Ishikawa (cell line): ENCODE measurements at regions not wholly inside any gene's neighbourhood (a gene's known extent, or its start where the extent isn't known, plus 50 kb on each side); places are given as distances from the start of the nearest gene placed in this dataset.

ENCODE experiments used
- CEBPB ChIP-seq: IDR thresholded peaks from 2 replicates; pipeline ENCODE4 v1.6.1; 2012
- CREB1 ChIP-seq: IDR thresholded peaks from 2 replicates; pipeline ENCODE4 v1.6.1; 2012; ENCODE audit warnings: low read depth
- EGR1 ChIP-seq: IDR thresholded peaks from 2 replicates; pipeline ENCODE4 v1.6.1; 2012
- EP300 ChIP-seq: IDR thresholded peaks from 2 replicates; pipeline ENCODE4 v1.6.1; 2012; ENCODE audit warnings: borderline replicate concordance
- FOXM1 ChIP-seq: IDR thresholded peaks from 2 replicates; pipeline ENCODE4 v1.6.1; 2012; ENCODE audit warnings: low read depth, borderline replicate concordance
- NFIC ChIP-seq: IDR thresholded peaks from 2 replicates; pipeline ENCODE4 v1.6.1; 2012
- RAD21 ChIP-seq: IDR thresholded peaks from 2 replicates; pipeline ENCODE4 v1.6.1; 2012; ENCODE audit warnings: low read depth
- TAF1 ChIP-seq: IDR thresholded peaks from 2 replicates; pipeline ENCODE4 v1.6.1; 2012; ENCODE audit warnings: low read depth, mild to moderate bottlenecking
- TCF12 ChIP-seq: IDR thresholded peaks from 2 replicates; pipeline ENCODE4 v1.6.1; 2012; ENCODE audit warnings: low read depth
- TEAD4 ChIP-seq: IDR thresholded peaks from 2 replicates; pipeline ENCODE4 v1.6.1; 2012
- YY1 ChIP-seq: IDR thresholded peaks from 2 replicates; pipeline ENCODE4 v1.6.1; 2012; ENCODE audit warnings: low read depth
- ZBTB7A ChIP-seq: IDR thresholded peaks from 2 replicates; pipeline ENCODE4 v1.6.1; 2012; ENCODE audit warnings: low read depth
- TF ChIP-seq, protein P1 (sequence below): IDR thresholded peaks from 2 replicates; pipeline ENCODE4 v1.6.1; 2012; ENCODE audit warnings: low read depth, mild to moderate bottlenecking
- TF ChIP-seq, protein P2 (sequence below): IDR thresholded peaks from 2 replicates; pipeline ENCODE4 v1.6.1; 2012
- TF ChIP-seq, protein P3 (sequence below): IDR thresholded peaks from 2 replicates; pipeline ENCODE4 v1.6.1; 2012

DNA sequence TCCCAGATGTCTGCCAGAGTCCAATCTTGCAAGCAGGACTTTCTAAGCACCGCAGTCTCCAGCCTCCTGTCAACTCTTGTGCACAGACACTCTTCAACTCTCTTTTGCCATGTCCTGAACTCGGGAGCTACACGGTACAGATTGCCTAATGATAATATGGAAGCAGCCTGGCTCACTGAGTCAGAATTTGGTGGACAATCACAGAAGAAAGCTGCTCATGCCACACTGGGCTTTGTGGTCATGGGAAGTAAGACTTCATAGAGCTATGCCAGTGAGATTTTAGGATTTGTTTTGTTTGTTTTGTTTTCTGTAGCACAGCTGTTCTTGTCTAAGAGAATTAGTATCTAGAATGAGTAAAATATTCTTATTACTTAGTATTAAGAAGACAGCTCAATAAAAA lies 144.1 kb upstream of the PRSS58 start:
- TF ChIP-seq, protein P1, sequence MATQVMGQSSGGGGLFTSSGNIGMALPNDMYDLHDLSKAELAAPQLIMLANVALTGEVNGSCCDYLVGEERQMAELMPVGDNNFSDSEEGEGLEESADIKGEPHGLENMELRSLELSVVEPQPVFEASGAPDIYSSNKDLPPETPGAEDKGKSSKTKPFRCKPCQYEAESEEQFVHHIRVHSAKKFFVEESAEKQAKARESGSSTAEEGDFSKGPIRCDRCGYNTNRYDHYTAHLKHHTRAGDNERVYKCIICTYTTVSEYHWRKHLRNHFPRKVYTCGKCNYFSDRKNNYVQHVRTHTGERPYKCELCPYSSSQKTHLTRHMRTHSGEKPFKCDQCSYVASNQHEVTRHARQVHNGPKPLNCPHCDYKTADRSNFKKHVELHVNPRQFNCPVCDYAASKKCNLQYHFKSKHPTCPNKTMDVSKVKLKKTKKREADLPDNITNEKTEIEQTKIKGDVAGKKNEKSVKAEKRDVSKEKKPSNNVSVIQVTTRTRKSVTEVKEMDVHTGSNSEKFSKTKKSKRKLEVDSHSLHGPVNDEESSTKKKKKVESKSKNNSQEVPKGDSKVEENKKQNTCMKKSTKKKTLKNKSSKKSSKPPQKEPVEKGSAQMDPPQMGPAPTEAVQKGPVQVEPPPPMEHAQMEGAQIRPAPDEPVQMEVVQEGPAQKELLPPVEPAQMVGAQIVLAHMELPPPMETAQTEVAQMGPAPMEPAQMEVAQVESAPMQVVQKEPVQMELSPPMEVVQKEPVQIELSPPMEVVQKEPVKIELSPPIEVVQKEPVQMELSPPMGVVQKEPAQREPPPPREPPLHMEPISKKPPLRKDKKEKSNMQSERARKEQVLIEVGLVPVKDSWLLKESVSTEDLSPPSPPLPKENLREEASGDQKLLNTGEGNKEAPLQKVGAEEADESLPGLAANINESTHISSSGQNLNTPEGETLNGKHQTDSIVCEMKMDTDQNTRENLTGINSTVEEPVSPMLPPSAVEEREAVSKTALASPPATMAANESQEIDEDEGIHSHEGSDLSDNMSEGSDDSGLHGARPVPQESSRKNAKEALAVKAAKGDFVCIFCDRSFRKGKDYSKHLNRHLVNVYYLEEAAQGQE = no peak
- TF ChIP-seq, protein P2, sequence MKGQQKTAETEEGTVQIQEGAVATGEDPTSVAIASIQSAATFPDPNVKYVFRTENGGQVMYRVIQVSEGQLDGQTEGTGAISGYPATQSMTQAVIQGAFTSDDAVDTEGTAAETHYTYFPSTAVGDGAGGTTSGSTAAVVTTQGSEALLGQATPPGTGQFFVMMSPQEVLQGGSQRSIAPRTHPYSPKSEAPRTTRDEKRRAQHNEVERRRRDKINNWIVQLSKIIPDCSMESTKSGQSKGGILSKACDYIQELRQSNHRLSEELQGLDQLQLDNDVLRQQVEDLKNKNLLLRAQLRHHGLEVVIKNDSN = no peak
- TF ChIP-seq CREB1 = no peak
- no peak for TF ChIP-seq RAD21
- TF ChIP-seq EP300 = no peak
- TF ChIP-seq YY1 = no peak
- TF ChIP-seq ZBTB7A = no peak
- TF ChIP-seq, protein P3, sequence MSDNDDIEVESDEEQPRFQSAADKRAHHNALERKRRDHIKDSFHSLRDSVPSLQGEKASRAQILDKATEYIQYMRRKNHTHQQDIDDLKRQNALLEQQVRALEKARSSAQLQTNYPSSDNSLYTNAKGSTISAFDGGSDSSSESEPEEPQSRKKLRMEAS = no peak
- no peak for TF ChIP-seq TCF12
- TF ChIP-seq NFIC = no peak
- TF ChIP-seq TEAD4 = no peak
- TF ChIP-seq TAF1 = no peak
- TF ChIP-seq FOXM1 = no peak
- TF ChIP-seq EGR1 = no peak
- no peak for TF ChIP-seq CEBPB

DNA sequence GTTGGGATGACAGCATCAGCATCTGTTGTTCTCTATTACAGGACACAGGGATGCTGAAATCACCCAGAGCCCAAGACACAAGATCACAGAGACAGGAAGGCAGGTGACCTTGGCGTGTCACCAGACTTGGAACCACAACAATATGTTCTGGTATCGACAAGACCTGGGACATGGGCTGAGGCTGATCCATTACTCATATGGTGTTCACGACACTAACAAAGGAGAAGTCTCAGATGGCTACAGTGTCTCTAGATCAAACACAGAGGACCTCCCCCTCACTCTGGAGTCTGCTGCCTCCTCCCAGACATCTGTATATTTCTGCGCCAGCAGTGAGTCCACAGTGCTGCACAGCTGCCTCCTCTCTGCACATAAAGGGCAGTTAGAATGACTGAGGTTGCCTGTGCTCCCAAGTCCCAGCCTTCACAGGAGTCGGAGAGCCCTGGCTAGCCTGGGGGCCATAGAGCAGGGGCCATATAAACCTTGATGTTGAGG lies 142.2 kb upstream of the PRSS58 start:
- TF ChIP-seq TCF12 = no peak
- no peak for TF ChIP-seq FOXM1
- no peak for TF ChIP-seq CREB1
- no peak for TF ChIP-seq CEBPB
- no peak for TF ChIP-seq RAD21
- TF ChIP-seq YY1 = no peak
- TF ChIP-seq ZBTB7A = no peak
- TF ChIP-seq TEAD4 = no peak
- TF ChIP-seq NFIC = no peak
- TF ChIP-seq, protein P3 = no peak
- TF ChIP-seq, protein P1 = no peak
- no peak for TF ChIP-seq EP300
- TF ChIP-seq TAF1 = no peak

DNA sequence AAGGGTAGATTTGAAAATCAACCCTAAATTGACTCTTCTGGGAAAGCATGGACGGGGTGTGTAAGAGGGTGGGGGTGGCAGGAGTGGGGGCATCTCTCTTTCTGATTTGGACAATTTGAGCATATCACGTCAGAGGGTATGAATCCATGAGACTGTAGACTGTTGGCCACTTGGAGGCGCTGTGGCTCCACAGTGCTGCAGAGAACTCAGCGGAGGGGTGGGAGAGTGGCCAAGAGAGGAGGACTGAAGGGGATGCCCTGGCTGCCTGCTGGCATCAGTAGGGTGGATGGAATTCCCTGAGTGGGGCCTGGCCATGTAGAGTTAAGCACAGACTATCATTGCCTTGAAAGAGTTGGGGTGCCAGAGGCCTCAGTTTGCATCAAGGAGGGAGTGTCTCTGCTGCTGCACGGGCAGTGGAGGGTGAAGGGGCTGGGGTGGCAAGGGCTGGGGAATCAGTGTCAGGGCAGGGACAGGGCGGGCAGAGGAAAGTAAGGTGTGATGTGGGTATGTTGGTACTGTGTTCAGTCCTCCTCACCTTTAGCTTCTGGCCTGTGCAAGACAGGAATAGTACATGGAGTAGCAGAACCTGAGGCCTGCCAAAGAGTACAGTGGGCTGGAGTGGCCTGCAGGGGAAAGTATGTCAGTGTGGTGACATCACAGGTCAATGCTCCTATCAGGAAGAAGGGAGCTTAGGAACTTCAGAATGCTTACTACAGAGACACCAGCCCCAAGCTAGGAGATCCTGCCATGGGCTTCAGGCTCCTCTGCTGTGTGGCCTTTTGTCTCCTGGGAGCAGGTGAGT lies 133.5 kb upstream of the PRSS58 start:
- no peak for TF ChIP-seq EP300
- peak; percentile 61 for TF ChIP-seq RAD21

DNA sequence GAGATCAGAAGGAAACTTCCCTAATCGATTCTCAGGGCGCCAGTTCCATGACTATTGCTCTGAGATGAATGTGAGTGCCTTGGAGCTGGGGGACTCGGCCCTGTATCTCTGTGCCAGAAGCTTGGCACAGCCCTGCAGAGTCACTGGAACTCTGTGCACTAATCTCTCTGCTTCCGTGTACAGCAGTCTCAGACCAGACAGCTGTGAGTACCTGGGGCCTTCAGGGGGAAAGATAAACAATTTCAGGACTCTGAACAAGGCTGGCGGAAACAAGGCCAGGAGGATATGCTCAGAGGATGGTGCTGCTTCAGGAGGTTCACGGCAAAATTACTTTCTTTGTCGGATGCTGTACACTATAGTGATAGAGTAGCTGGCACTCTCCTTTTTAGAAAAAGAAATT lies 131.7 kb upstream of the PRSS58 start:
- TF ChIP-seq FOXM1 (no peak), RAD21 (no peak), ZBTB7A (no peak), CREB1 (no peak), NFIC (no peak), EGR1 (no peak), TEAD4 (no peak), TAF1 (no peak), YY1 (no peak), EP300 (no peak), TCF12 (no peak), CEBPB (no peak)
- TF ChIP-seq, protein P3 = no peak
- TF ChIP-seq, protein P2 = no peak
- TF ChIP-seq, protein P1 = no peak
